GM12891 (cell line): ENCODE measurements at regions not wholly inside any gene's neighbourhood (a gene's known extent, or its start where the extent isn't known, plus 50 kb on each side); places are given as distances from the start of the nearest gene placed in this dataset.

Experiments
- DNase-seq: peaks from one replicate; pipeline ENCODE4 v3.0.0; 2011; ENCODE audit warnings: low spot score; ENCODE audit not compliant: insufficient read length
- FAIRE-seq: peaks from 2 replicates; lab custom pipeline; 2011; peaks lifted over from hg19 to GRCh38; lab: Jason Lieb, UNC
- PAX5 ChIP-seq: IDR thresholded peaks from 2 replicates; pipeline ENCODE4 v1.6.1; 2011; ENCODE audit warnings: low read length, moderate library complexity, mild to moderate bottlenecking; ENCODE audit not compliant: insufficient read depth, severe bottlenecking
- POLR2A ChIP-seq: IDR thresholded peaks from 2 replicates; pipeline ENCODE4 v1.6.1; 2011; ENCODE audit warnings: low read depth, low read length, control low read depth
- POLR2AphosphoS5 ChIP-seq: IDR thresholded peaks from 2 replicates; pipeline ENCODE4 v1.6.1; 2011; ENCODE audit warnings: low read depth, low read length, control low read depth
- POU2F2 ChIP-seq: IDR thresholded peaks from 2 replicates; pipeline ENCODE4 v1.6.1; 2011; ENCODE audit warnings: low read depth, mild to moderate bottlenecking, control low read depth, low read length, moderate library complexity
- SPI1 ChIP-seq: IDR thresholded peaks from 2 replicates; pipeline ENCODE4 v1.6.1; 2011; ENCODE audit warnings: low read depth, low read length, control low read depth
- TAF1 ChIP-seq: IDR thresholded peaks from 2 replicates; pipeline ENCODE4 v1.6.1; 2011; ENCODE audit warnings: low read depth, low read length, control low read depth

DNA sequence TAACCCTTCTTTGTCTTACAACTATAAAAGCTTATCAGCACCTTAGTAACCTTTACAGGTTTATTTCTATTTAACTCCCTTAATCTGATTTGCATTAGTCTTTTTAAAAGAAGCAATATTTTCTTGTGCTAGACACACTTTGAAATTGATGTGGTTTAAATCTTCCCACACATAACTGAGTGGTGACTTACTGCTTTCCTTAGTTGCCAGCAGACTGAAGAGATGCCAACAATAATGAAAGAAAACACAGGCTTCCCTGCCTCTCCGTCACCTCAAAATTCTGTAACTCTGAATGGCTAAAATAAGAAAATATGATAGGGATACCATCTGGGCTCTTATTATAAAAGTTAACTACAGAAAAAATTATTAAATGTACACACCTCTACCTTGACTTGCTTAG is 196.8 kb downstream of the PTBP2 start:
- FAIRE-seq (no peak), DNase-seq (no peak)
- TF ChIP-seq PAX5 (no peak), POLR2A (no peak), POLR2AphosphoS5 (no peak), SPI1 (no peak), TAF1 (no peak), POU2F2 (no peak)

DNA sequence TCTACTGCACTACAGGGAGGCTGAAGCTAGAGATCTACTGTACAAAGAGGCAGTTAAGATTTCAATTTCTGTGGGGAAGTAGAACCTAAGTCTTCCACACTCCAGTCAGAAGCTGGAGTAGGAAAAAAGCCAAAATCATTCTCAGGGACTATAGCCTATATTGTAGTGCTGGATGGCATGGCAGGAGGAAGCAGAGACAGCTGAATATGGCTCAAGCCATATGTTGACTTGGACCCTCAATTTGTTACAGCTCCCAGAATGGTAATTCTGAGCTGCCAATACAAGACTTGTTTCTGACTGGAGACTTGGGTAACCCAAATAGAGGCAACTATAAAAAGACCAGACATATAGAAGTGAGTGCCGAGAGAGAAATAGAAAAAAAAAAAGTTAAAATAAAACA is 200.6 kb downstream of the PTBP2 start:
- DNase-seq (no peak), FAIRE-seq (no peak)
- no peak for TF ChIP-seq POLR2AphosphoS5

DNA sequence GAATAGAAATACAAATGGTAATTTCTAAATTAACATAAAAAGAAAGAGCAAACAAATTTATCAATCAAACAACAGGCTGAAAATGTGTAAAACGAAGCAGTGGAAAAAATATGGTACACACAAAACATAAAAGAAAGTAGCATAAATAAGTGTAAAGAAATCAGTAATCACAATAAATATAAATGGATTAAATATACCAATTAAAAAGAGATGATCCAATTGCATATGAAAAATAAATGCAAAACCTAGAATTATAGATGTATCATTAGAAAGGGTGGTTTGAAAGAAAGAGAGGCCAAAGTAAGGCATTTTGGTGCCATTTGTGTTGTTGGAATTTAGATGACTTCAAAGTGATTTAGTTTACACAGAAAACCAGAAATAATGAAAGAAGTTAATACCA is 202.2 kb downstream of the PTBP2 start:
- TF ChIP-seq TAF1 (no peak), POLR2AphosphoS5 (no peak), POU2F2 (no peak), SPI1 (no peak), POLR2A (no peak), PAX5 (no peak)
- DNase-seq (no peak), FAIRE-seq (no peak)

DNA sequence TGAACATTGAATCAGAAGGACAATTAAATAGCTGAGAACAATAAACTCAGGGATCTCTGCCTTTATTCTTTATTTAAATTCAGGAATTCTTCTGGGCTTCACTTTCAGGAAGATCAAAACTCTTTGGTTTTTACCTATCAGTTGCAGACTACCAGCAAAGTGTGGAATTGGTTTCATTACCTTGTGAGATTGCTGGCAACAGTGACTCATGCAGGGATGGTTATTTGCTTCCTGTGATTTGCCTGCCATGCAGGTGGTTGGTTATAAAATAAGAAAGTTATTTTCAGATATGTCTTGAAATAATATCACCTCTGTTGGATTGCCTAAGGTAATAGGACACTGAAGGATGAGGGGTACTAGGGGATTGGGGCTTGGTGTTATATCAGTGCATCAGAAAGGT is 204.6 kb downstream of the PTBP2 start:
- FAIRE-seq (no peak), DNase-seq (no peak)
- TF ChIP-seq POLR2AphosphoS5 (no peak), POU2F2 (no peak), POLR2A (no peak), SPI1 (no peak), TAF1 (no peak), PAX5 (no peak)

DNA sequence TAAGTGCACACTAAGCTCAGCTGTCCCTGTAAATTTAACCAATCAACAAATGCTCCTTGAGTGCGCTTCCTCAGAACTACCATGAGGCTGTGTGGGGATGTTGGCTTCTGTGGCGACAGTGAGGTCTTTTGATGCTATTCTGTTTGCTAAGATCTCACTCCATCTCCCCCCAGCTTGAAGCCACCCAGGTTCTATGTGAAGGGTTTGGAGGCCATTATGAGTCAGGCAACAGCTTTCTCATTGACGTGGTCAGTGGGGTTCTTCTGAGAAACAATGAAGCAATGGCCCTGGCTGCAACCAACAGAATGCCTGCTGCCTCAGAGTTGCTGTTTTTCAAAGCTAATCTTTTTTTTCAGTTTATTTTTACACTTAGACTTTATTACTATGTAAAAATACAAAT is 205.5 kb downstream of the PTBP2 start:
- DNase-seq (no peak), FAIRE-seq (no peak)
- TF ChIP-seq POLR2A (no peak), PAX5 (no peak), POLR2AphosphoS5 (no peak), POU2F2 (no peak), TAF1 (no peak), SPI1 (no peak)

DNA sequence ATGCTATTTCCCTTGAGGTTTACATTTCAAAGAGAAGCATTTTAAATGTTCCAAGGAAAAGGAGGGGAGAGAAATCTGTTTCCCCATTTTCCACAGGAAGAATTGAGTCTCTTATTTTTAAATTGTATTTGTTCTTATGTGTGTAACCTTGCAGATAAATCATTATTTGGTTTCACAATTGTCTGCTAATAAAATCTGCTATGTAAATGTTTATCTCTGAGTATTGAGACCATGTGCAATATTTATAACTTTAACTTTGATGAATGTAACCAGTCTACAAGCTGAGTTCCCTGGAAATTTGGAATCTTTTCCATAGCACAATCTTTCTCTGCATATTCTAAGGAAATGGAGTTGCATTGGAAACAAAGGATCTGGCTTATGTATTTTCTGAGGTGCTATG is 209.6 kb downstream of the PTBP2 start:
- TF ChIP-seq POLR2AphosphoS5 (no peak), PAX5 (no peak), POLR2A (no peak), POU2F2 (no peak), SPI1 (no peak), TAF1 (no peak)
- FAIRE-seq = no peak
- no peak for DNase-seq

DNA sequence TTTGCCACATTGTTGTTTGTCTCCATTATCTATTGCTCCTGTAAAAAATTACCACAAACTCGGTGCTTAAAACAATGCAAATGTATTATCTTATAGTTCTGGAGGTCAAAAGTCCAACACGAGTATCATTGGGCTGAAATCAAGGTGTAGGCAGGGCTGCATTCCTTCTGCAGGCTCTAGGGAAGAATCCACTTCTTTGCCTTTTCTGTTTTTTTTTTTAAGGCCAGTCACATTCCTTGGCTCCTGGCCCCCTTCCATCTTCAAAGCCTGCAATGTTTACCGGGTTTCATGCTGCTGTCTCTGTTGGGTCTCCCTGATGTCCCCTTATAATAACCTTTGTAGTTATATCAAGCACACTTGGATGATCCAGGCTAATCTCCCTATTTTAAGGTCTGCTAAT is 212.7 kb downstream of the PTBP2 start:
- FAIRE-seq (no peak), DNase-seq (no peak)

DNA sequence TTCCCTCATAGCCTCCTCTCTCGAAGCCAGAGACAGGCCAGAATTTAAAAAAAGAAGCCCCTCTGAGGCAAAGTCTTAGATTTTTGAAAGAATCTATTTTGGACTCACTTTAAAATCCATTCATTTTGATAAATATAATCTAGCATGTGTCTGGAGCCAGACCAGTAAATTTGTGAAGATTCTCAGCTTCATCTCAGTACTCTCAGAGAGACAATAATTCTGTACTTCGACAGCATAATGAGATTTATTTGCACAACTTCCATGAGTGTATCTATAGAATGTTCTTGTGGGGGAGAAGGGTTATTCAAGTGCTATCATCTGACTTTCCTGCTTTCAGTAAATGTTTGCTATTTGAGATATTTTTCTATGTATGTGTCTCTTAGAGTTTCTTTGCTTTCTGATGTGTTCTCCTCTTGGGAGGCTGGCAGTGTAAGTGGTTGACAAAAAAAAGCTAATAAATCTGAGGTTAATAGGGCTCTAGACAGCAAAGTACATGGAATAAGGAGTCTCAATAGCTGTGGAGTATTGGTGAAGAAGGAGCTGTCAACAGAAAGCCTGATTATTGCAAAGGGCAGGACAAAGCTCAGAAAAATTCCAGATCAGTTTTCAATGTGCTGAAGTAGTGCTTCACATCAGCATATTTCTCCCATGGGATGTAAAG is 223.0 kb downstream of the PTBP2 start:
- no peak for FAIRE-seq

More for the DNA sequence above, 212.7 kb downstream of the PTBP2 start:
- no peak for TF ChIP-seq TAF1
- TF ChIP-seq POLR2AphosphoS5 = no peak
- no peak for TF ChIP-seq POU2F2
- no peak for TF ChIP-seq PAX5
- no peak for TF ChIP-seq SPI1
- TF ChIP-seq POLR2A = no peak

DNA sequence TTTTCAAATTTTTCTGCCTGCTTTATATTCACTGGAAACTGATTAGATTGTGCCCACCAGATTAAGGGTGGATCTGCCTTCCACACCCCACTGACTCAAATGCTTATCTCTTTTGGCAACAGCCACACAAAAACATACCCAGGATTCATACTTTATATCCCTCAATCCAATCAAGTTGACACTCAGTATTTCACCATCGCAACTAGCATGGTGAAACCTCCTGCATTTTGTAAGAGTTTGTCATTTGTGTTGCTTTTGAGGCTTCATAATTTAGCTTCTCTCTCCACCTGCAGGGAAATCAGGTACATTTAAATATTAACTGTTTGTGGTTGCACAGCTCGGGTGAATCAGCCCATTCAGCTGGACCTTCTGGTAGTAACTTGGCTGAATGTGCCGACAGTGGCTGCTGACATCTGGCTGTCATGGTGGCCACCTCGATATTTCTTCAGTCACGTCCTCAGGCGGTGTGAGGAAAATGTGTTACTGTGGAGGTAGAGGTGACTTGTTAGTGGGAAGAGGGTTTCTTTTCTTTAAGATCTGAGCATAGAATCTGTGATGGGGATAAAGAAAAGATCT is 224.0 kb downstream of the PTBP2 start:
- DNase-seq (no peak), FAIRE-seq (no peak)
- TF ChIP-seq POU2F2 (no peak), POLR2A (no peak), PAX5 (no peak), SPI1 (no peak), TAF1 (no peak), POLR2AphosphoS5 (no peak)

More for the DNA sequence above, 223.0 kb downstream of the PTBP2 start:
- TF ChIP-seq POLR2A (no peak), POLR2AphosphoS5 (no peak), SPI1 (no peak), TAF1 (no peak), POU2F2 (no peak)
- no peak for DNase-seq

DNA sequence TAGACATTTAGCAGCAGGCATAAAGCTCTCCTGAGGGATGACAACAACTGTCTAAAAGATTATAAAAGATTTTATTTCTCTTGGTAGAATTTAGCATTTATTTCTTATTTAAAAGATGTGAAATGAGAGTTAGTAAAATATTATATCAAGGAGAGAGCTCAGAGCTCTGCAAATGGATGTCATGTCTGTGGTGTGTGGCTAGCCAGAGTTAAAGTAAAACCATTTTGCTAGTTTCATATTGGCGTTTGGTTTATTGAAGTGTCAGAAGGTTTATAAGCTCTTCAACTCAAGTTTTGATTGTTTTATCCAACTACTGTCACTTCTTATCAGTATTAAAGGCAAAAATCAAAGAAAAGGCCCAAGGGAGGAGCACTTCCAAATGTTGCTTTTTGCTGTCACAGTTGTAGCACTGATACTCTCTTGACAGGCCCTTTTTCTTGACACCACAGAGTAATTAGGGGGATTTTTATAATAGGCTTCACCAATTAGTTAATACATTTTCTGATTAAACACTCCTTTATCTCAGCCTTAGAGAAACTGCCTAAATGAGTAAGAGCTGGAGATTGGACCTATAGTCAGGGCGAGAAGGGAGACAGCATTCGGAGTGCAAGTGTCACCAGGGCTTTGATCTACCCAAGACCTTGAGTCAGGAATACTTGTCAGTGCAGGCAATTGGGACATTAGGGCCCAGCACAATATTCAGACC is 233.9 kb downstream of the PTBP2 start:
- FAIRE-seq (no peak), DNase-seq (no peak)
- TF ChIP-seq SPI1 (no peak), POLR2A (no peak), POU2F2 (no peak), TAF1 (no peak), PAX5 (no peak)
